ENCODE measurements at regions not wholly inside any gene's neighbourhood (a gene's known extent, or its start where the extent isn't known, plus 50 kb on each side); places are given as distances from the start of the nearest gene placed in this dataset.

DNA sequence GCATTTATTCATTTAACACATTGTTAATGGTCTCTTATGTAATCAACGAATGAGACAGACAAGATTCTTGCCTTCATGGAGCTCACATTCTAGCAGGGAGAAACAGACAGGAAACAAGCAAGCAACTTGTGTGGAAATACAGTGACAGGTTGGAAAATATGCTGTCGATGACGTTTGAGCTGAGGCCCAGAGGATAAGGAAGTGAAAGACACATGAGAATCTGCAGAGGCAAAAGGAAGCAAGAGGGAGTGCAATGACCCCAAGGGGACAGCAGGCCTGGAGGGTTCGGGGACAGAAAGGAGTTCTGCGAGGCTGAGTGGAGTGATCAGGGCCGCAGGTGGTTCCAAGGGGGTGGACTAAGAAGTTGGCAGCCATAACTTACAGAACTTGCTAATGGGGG is 60.6 kb upstream of the AKT3 start:
- no peak for DNase-seq

DNA sequence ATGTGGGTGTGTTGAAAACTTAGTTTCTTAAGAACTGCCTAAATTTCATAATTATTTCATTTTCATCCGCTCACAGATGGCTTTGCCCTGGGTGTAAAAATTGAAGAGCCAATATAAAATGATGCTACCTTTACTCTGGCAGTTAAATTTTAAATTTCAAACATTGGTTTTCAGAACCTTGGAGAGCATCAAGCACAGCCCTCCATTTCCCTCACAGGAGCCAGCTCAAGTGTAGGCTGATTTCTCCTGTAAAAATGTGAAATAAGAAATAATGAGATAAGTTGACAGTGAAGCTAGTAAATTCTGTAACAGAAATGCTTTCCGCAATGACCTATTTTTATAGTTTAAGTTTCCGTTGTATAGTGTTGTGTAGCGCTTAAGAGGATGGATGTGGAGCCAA is 53.9 kb upstream of the AKT3 start:
- DNase-seq: no peak

DNA sequence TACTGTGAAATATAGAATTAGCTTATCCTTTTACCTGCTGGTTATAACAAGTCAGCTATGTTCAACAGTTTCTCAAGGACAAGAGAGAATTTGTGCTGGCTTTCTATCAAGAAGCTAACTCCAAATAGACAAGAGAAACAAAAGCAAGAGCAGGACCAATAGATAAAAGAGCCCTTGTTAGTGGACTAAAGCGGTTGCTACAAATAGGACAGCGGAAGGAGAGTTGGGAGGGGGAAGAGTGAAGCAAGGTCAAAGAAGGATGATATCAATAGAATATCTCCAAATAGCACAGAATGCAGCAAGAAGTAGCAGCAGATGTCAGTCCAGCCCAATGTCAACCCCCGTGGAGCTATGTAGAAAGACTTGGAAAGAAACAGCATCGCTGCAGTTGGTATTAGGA is 53.0 kb upstream of the AKT3 start:
- DNase-seq: no peak

GRCh38 chr1:243902100-243902499 is 52.1 kb upstream of the AKT3 start:
- no peak for DNase-seq

Data from NCI-H1092 treated with DMSO at 0.1 percent for 48 hours (cell line).